ENCODE measurements at regions not wholly inside any gene's neighbourhood (a gene's known extent, or its start where the extent isn't known, plus 50 kb on each side); places are given as distances from the start of the nearest gene placed in this dataset.
A peak's percentile ranks its signal among the peaks of the same experiment; 100 is the strongest.

GRCh38 chr6:12593771-12594529, 122.6 kb upstream of the PHACTR1 start:
- no peak for DNase-seq

DNA sequence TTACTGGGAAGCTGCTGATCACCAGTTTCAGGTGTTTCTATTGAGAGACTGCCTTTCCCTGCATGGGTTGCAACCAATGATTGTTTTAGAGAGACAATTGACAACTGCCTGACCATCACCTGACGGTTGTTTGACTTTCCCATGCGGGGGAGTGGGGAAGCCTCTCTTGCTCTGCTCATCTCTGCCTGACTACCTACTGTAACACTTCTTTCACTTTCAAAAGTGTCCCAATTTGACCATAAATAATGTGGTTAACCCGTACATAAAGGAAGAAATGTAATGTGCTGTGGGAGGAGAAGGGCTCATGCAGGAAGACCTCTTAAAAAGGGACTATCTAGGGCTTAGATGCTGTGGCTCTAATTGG, 122.1 kb upstream of the PHACTR1 start:
- DNase-seq, result no peak

GRCh38 chr6:12595161-12595811, 121.3 kb upstream of the PHACTR1 start:
- no peak for DNase-seq

DNA sequence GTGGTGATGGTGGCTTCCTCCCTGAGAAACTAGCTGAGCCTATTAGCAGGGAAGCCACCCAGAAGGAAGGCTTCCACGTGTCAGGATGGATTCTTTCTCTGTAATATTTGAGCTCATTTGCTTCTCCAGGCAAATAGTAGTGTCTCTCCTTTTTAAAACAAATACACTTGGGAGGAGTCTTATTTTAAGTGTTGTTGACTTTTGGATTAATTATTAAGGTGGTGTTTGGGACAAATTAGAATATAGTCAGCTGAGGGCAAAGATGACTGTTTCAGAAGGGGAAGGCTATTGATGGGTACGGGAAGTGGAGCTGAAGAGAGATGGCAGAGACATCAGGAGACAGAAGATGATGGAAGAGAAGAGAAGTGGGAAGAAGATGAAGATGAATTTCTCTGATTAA, 119.8 kb upstream of the PHACTR1 start:
- DNase-seq, result no peak

GRCh38 chr6:12598919-12599318, 117.6 kb upstream of the PHACTR1 start:
- no peak for DNase-seq

DNA sequence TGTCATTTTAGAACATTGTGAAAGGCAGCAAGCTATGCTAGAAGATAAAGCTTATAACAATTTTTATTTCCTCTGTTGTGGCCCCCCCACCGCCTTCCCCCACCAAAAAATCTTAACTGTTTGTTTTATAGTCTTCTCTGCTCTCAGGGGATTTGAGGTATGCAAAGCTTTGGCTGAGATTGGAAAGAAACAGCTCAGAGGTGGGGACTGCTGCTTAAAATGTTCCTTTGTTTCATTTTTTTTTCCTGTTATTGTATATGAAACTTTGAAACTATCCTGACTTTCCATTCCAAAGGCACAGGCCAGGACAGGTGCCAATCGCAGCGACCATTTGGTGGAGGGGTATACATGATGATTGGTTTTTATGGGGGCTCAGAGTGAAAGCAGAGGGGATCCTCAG, 114.7 kb upstream of the PHACTR1 start:
- DNase-seq, result no peak

- DNase-seq, result no peak
These were observed 114.2 kb upstream of the PHACTR1 start for GRCh38 chr6:12602342-12602741.

GRCh38 chr6:12602951-12603672, 113.5 kb upstream of the PHACTR1 start:
- no peak for DNase-seq

GRCh38 chr6:12603673-12604049, 112.9 kb upstream of the PHACTR1 start:
- no peak for DNase-seq

DNA sequence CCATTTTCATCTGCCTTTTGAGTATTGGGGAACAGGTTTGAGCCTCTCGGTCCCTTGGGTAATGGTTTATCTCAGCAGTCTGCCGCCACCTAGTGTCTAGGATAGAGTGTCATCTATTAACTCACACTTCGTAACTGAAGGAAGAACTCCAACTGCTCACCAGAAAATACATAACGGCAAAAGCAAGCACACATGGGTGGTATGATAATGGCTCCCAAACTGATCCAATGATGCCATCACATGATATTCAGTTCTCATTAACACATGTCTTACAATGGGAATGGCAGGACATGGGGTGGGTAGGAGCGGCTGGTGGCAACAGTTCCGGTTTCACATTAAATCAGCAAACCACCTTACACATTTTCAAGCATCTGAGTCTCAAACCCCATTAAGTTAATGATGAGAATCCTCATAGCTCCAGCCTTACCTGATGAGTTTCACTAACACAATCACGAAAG, 110.7 kb upstream of the PHACTR1 start:
- peak; percentile 63 for DNase-seq

GRCh38 chr6:12606616-12607015, 110.0 kb upstream of the PHACTR1 start:
- DNase-seq, result no peak

DNA sequence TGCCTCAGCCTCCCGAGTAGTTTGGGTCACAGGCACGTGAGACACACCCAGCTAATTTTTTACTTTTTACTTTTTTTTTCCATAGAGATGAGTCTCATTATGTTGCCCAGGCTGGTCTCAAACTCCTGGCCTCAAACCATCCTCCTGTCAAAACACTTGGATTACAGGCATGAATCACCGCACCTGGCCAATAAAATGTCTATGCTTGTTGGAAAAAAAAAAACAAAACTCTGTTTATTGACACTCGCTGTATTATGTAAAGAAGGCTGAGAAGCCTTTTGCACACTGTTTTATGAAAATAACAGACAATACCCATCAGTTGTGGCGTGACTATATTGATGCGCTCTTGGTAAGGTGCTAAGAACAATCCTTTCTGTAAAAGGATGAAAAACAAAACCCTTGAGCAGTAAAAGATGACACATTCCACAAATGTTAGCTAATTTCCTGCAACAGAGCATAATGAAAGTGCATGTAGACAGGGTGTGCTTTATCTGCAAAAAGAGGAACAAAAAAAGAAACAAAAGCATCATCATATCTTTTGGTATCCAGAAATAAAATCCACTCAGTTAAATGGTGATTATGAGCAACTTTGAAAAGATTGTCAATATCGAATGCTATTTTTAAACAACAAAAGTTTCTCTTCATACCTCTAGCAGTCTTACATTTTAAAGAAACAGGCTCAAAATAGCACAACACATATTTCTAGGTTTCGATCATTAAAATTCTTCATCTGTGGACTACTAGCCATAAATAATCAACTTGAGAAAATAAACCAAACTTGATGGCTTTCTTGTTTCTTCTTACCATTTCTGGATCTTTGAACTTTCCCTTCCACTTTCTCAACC, 108.3 kb upstream of the PHACTR1 start:
- no peak for DNase-seq

GRCh38 chr6:12608874-12609273, 107.7 kb upstream of the PHACTR1 start:
- DNase-seq, result no peak

- DNase-seq, result no peak
These were observed 106.8 kb upstream of the PHACTR1 start for GRCh38 chr6:12609751-12610150.

GRCh38 chr6:12610862-12611261, 105.7 kb upstream of the PHACTR1 start:
- no peak for DNase-seq

DNA sequence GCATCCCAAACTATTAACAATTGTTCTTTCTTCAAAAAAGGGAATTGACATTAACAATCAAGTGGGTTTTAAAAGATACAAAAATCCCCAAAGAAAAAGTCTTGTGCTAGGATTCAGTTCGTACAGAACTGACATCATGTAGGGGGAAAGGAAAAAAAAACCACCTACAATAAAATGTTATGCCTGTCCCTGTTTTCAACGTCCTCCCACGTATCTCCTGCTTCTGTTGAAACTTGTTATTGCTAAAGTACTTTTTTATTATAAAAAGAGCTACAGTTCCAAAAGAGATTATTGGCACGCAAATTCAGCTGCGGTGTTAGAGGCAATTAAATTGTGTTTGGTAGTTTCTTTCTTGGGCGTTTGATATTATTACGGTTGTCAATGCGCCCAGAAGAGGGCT, 102.8 kb upstream of the PHACTR1 start:
- DNase-seq, result no peak

DNA sequence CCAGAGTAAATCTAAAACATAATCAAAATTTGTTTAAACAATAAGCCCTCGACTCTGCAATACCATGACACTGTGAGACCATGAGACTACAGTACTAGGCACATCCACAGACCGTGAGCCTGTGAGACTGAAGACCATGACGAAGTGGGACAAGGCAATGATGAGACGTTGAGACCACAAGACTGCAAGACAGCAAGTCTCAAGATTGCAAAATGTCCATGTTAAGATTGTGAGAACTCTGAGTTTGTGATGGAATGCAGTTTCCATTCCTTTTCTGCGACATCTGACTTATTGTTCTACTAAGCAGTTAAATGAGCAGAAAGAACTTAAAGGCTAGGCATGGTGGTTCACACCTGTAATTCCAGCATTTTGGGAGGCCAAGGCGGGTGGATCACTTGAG, 102.1 kb upstream of the PHACTR1 start:
- DNase-seq, result no peak

DNA sequence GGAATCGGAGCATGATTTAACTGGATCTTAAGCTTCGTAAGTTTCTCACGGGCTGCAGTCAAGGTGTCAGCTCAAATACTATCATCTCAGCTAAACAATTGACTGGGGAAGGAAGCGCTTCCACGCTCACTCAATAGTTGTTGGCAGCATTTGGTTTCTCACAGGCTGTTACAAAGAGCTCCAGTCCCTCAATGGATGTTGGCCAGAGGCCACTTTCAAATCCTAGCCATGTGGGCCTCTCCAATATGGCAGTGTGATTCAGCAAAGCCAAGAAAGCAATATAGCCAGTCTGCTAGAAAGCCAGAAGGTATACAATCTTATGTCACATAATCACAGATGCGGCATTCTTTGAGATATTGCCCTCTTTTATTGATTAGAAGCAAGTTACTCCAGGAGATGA, 98.3 kb upstream of the PHACTR1 start:
- DNase-seq, result no peak

DNA sequence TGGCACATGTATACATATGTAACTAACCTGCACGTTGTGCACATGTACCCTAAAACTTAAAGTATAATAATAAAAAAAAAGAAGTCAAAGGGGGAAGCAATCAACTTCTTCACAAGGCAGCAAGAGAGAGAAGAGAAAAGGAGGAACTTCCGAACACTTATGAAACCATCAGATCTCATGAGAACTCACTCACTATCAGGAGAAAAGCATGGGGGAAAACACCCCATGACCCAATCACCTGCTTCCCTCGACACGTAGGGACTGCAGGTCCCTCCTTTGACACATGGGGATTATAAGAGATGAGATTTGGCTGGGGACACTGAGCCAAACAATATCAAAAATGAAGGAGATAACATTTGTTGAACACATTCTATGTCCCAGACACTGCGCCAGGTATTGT, 94.8 kb upstream of the PHACTR1 start:
- no peak for DNase-seq

- DNase-seq, result no peak
These were observed 94.0 kb upstream of the PHACTR1 start for GRCh38 chr6:12622566-12622965.

- DNase-seq, result no peak
These were observed 92.3 kb upstream of the PHACTR1 start for GRCh38 chr6:12624142-12624837.

DNA sequence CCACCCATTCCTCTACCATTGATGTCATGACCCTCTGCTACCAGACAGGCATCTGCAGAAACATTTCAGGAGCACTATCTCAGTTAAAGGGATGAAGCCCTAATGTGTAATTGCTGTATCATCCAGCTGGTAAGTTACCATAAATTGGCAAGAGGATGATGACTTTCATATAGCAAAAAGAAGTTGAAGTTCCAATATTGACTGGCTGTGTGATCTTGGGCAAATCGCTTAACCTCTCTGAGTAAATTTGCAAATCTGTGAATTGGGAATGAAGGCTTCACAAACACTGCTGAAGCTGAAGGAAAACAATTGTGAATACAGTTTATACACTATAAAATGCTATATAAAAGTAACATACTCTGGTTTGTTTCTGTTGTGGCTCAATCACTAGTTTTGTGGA, 89.5 kb upstream of the PHACTR1 start:
- no peak for DNase-seq

DNA sequence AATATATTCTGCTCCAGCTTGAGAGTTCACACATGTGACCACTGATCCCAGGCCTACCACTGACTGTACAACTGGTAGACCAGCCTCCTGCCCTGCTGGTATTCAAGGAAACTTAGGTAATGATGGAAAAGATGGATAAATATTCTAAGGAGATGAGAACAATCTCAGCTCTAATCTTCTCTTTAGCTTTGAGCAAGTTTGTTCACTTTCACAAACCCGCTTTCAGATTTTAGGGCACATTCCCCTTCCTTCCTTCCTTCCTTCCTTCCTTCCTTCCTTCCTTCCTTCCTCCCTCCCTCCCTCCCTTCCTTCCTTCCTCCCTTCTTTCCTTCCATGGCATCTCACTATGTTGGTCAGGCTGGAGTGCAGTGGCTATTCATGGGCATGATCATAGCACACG, 88.2 kb upstream of the PHACTR1 start:
- no peak for DNase-seq
